KBM-7 (cell line): ENCODE measurements at regions not wholly inside any gene's neighbourhood (a gene's known extent, or its start where the extent isn't known, plus 50 kb on each side); places are given as distances from the start of the nearest gene placed in this dataset.

ENCODE experiments used
- DNase-seq: peaks from one replicate; pipeline ENCODE4 v3.0.0-alpha.2; 2015
- in situ Hi-C: fragments of 300-500 bp; cut with MboI; formaldehyde crosslinking; loops from 2 replicates; pipeline ENCODE4 v1.14.3; 2020; ENCODE audit warnings: low sequenced_read_pairs, low pct_unique_long_range_greater_than_20kb, mixed read lengths

- in situ Hi-C loops = no loop called here
- no peak for DNase-seq
Observed at GRCh38 chr1:29849991-29850757, 613.9 kb downstream of the PTPRU start.

GRCh38 chr1:29849038-29849750 lies 612.9 kb downstream of the PTPRU start:
- DNase-seq = peak; percentile 43
- in situ Hi-C loops = no loop called here

GRCh38 chr1:29845910-29846309 lies 609.6 kb downstream of the PTPRU start:
- in situ Hi-C loops = no loop called here

GRCh38 chr1:29842130-29842529 lies 605.8 kb downstream of the PTPRU start:
- no peak for DNase-seq
- in situ Hi-C loops = no loop called here

More at GRCh38 chr1:29845910-29846309, 609.6 kb downstream of the PTPRU start:
- DNase-seq = no peak

- no peak for DNase-seq
- in situ Hi-C loops = no loop called here
Observed at GRCh38 chr1:29839726-29840125, 603.4 kb downstream of the PTPRU start.

GRCh38 chr1:29838738-29839320 lies 602.5 kb downstream of the PTPRU start:
- in situ Hi-C loops = no loop called here

GRCh38 chr1:29836651-29837646 lies 600.6 kb downstream of the PTPRU start:
- no peak for DNase-seq
- in situ Hi-C loops = no loop called here

More at GRCh38 chr1:29838738-29839320, 602.5 kb downstream of the PTPRU start:
- DNase-seq = no peak

- DNase-seq = no peak
- in situ Hi-C loops = no loop called here
Observed at GRCh38 chr1:29835874-29836273, 599.6 kb downstream of the PTPRU start.

GRCh38 chr1:29835406-29835805 lies 599.1 kb downstream of the PTPRU start:
- DNase-seq = no peak
- in situ Hi-C loops = no loop called here

GRCh38 chr1:29833581-29833980 lies 597.3 kb downstream of the PTPRU start:
- DNase-seq = no peak
- in situ Hi-C loops = no loop called here

GRCh38 chr1:29832936-29833335 lies 596.6 kb downstream of the PTPRU start:
- no peak for DNase-seq
- in situ Hi-C loops = no loop called here

GRCh38 chr1:29832471-29832870 lies 596.1 kb downstream of the PTPRU start:
- in situ Hi-C loops = no loop called here
- DNase-seq = no peak

- in situ Hi-C loops = no loop called here
- DNase-seq = no peak
Observed at GRCh38 chr1:29831500-29832117, 595.3 kb downstream of the PTPRU start.

- DNase-seq = no peak
- in situ Hi-C loops = no loop called here
Observed at GRCh38 chr1:29830916-29831315, 594.6 kb downstream of the PTPRU start.

- no peak for DNase-seq
- in situ Hi-C loops = no loop called here
Observed at GRCh38 chr1:29830383-29830782, 594.1 kb downstream of the PTPRU start.

GRCh38 chr1:29829448-29830344 lies 593.4 kb downstream of the PTPRU start:
- no peak for DNase-seq
- in situ Hi-C loops = no loop called here

GRCh38 chr1:29828526-29829447 lies 592.5 kb downstream of the PTPRU start:
- DNase-seq = no peak
- in situ Hi-C loops = no loop called here
